NCI-H526 treated with DMSO at 0.1 percent for 48 hours (cell line): ENCODE measurements at regions not wholly inside any gene's neighbourhood (a gene's known extent, or its start where the extent isn't known, plus 50 kb on each side); places are given as distances from the start of the nearest gene placed in this dataset.
A peak's percentile ranks its signal among the peaks of the same experiment; 100 is the strongest.

ENCODE experiments used
- DNase-seq: peaks from one replicate; lab custom pipeline; 2025; lab: John Stamatoyannopoulos, UW

- no peak for DNase-seq
Measured at GRCh38 chr1:232555494-232556210, 74.3 kb downstream of the SIPA1L2 start.

- no peak for DNase-seq
Measured at GRCh38 chr1:232554409-232554808, 75.5 kb downstream of the SIPA1L2 start.

GRCh38 chr1:232553809-232554208, 76.1 kb downstream of the SIPA1L2 start:
- no peak for DNase-seq

- DNase-seq, result no peak
Measured at GRCh38 chr1:232553050-232553754, 76.7 kb downstream of the SIPA1L2 start.

- no peak for DNase-seq
Measured at GRCh38 chr1:232551386-232551785, 78.5 kb downstream of the SIPA1L2 start.

- DNase-seq, result peak; percentile 84
Measured at GRCh38 chr1:232550007-232550406, 79.9 kb downstream of the SIPA1L2 start.

GRCh38 chr1:232548691-232549090, 81.2 kb downstream of the SIPA1L2 start:
- DNase-seq, result no peak

GRCh38 chr1:232547938-232548484, 81.9 kb downstream of the SIPA1L2 start:
- DNase-seq, result peak; percentile 23

- peak; percentile 60 for DNase-seq
Measured at GRCh38 chr1:232542633-232543593, 87.0 kb downstream of the SIPA1L2 start.

- no peak for DNase-seq
Measured at GRCh38 chr1:232538943-232539302, 91.0 kb downstream of the SIPA1L2 start.

- no peak for DNase-seq
Measured at GRCh38 chr1:232538224-232538942, 91.5 kb downstream of the SIPA1L2 start.

- peak; percentile 77 for DNase-seq
Measured at GRCh38 chr1:232534552-232535517, 95.1 kb downstream of the SIPA1L2 start.

GRCh38 chr1:232533328-232533727, 96.6 kb downstream of the SIPA1L2 start:
- DNase-seq, result peak; percentile 63

GRCh38 chr1:232532901-232533300, 97.0 kb downstream of the SIPA1L2 start:
- DNase-seq, result no peak

GRCh38 chr1:232531291-232531690, 98.6 kb downstream of the SIPA1L2 start:
- DNase-seq, result no peak

GRCh38 chr1:232529747-232530146, 100.2 kb downstream of the SIPA1L2 start:
- DNase-seq, result no peak

GRCh38 chr1:232528472-232529089, 101.4 kb downstream of the SIPA1L2 start:
- no peak for DNase-seq

GRCh38 chr1:232524056-232524455, 105.9 kb downstream of the SIPA1L2 start:
- DNase-seq, result no peak

- no peak for DNase-seq
Measured at GRCh38 chr1:232522189-232522588, 107.7 kb downstream of the SIPA1L2 start.

GRCh38 chr1:232521660-232522059, 108.3 kb downstream of the SIPA1L2 start:
- DNase-seq, result no peak
